Glutamatergic neuron (in vitro differentiated cells): ENCODE measurements at regions not wholly inside any gene's neighbourhood (a gene's known extent, or its start where the extent isn't known, plus 50 kb on each side); places are given as distances from the start of the nearest gene placed in this dataset.

Experiments used
- DNase-seq: peaks from one replicate; pipeline ENCODE4 v3.0.0; 2022
- H3K27ac Mint-ChIP-seq: one replicate; pipeline ENCODE4 v1.8.0; 2020; ENCODE audit warnings: mild to moderate bottlenecking, mixed read lengths, inconsistent platforms; ENCODE audit not compliant: unreplicated experiment
- H3K27me3 Mint-ChIP-seq: one replicate; pipeline ENCODE4 v1.8.0; 2020; ENCODE audit warnings: mild to moderate bottlenecking, moderate library complexity, mixed read lengths, inconsistent platforms; ENCODE audit not compliant: unreplicated experiment
- H3K36me3 Mint-ChIP-seq: one replicate; pipeline ENCODE4 v1.8.0; 2020; ENCODE audit warnings: mild to moderate bottlenecking, mixed read lengths, inconsistent platforms; ENCODE audit not compliant: unreplicated experiment
- H3K4me1 Mint-ChIP-seq: one replicate; pipeline ENCODE4 v1.8.0; 2020; ENCODE audit warnings: mild to moderate bottlenecking, low read depth, mixed read lengths, inconsistent platforms; ENCODE audit not compliant: unreplicated experiment
- H3K4me3 Mint-ChIP-seq: one replicate; pipeline ENCODE4 v1.8.0; 2020; ENCODE audit warnings: mild to moderate bottlenecking, mixed read lengths, inconsistent platforms; ENCODE audit not compliant: unreplicated experiment
- H3K9me3 Mint-ChIP-seq: one replicate; pipeline ENCODE4 v1.8.0; 2020; ENCODE audit warnings: mild to moderate bottlenecking, moderate library complexity, mixed read lengths, inconsistent platforms; ENCODE audit not compliant: unreplicated experiment
- CTCF ChIP-seq: fragments of 200-600 bp; sonication (generic); IDR thresholded peaks from one replicate; pipeline ENCODE4 v1.5.0; 2021; ENCODE audit not compliant: partially characterized antibody, unreplicated experiment

DNA sequence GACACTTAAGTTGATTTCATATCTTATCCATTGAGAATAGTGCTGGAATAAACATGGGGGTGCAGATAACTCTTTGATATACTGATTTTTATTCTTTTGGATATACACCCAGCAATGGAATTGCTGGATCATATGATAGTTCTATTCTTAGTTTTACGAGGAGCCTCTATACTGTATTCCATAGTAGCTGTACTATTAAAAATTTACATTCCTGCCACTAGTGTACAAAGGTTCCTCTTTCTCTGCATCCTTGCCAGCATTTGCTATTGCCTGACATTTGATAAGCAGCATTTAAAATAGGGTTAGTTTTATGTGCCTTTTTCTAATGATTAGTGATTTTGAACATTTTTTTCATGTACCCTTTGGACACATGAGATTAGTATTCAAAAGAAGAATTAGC lies 554.2 kb downstream of the JRKL start:
- H3K27ac Mint-ChIP-seq, result no peak overlapping the region
- no peaks in the 10 kb centered on the region for H3K36me3 Mint-ChIP-seq
- H3K4me3 Mint-ChIP-seq, result no peak overlapping the region
- no peak for TF ChIP-seq CTCF
- H3K4me1 Mint-ChIP-seq, result no peaks in the 10 kb centered on the region
- H3K27me3 Mint-ChIP-seq, result no peaks in the 10 kb centered on the region
- H3K9me3 Mint-ChIP-seq, result no peaks in the 10 kb centered on the region
- no peak for DNase-seq

DNA sequence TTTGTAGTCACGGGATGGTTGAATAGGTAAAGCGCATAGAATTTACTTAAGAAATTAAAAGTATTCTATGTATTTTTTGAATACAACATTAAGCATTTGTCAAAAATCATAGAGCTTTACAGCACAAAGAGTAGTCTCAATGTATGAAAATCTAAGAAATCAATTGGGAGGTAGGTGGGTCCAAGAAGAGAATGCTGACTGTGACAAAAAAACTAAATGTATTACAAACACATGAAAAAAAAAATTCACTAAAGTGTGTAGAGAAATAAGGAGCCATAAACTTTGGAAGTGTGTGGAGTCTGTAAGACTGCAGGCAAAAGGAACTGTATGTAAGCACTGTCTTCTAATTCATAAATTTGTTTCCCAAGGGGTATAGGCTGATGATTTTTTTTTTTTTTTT lies 558.3 kb downstream of the JRKL start:
- Mint-ChIP-seq H3K36me3 (no peaks in the 10 kb centered on the region), H3K27ac (no peak overlapping the region), H3K4me3 (no peak overlapping the region), H3K4me1 (no peaks in the 10 kb centered on the region), H3K9me3 (no peaks in the 10 kb centered on the region), H3K27me3 (no peaks in the 10 kb centered on the region)
- no peak for DNase-seq
- TF ChIP-seq CTCF, result no peak

DNA sequence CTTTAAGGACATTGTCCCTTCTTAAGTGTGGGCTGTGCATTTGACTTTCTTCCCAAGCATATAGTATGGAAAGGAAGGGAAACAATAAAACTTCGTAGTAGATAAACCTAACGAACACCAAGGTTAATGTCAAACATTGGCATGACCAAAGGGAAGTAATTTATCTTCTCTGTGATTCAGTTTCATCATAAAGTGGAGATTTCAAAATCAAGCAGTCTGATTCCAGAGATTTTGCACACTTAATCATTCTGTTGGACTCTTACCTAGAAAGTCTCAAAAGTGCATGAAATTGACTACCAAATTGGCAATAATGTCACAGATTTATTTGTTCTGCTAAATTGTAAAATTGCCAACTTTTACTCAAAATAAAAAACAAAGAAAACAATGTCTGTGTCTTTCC lies 559.7 kb downstream of the JRKL start:
- no peak for TF ChIP-seq CTCF
- no peaks in the 10 kb centered on the region for H3K4me1 Mint-ChIP-seq
- no peaks in the 10 kb centered on the region for H3K27me3 Mint-ChIP-seq
- H3K36me3 Mint-ChIP-seq, result no peaks in the 10 kb centered on the region
- H3K4me3 Mint-ChIP-seq, result no peak overlapping the region
- H3K27ac Mint-ChIP-seq, result no peak overlapping the region
- H3K9me3 Mint-ChIP-seq, result no peaks in the 10 kb centered on the region
- DNase-seq, result no peak

DNA sequence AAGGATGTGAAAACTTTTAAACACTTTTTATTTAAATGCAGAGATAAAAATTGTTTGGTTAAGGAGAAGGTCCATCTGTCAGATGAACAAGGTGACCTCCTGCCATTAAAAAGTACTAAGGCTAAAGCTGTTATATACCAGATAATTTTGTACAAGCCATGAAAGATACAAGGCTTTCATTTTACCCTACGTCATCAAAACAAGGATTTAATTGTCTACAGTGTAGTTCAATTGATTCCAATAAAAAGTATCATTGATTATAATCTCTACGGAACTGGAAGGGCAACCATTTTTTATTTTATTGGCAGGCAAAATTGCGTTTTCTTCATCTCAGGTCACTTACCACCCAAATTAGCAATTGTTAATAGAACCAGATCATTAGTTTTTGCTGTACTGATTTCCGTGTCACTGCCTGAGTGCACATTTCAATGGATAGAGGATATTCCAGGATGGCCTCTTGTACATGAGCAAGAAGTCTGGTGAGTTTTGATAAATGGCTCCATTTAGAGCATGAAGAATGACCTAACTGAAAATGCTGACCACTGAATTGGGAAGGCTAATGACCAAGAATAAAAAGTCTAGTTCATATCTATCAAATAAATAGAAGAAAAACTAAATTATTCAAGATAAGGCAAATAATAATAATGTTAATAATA lies 564.9 kb downstream of the JRKL start:
- no peaks in the 10 kb centered on the region for H3K9me3 Mint-ChIP-seq
- H3K27ac Mint-ChIP-seq, result no peak overlapping the region
- no peak overlapping the region for H3K4me3 Mint-ChIP-seq
- no peak for DNase-seq
- no peak for TF ChIP-seq CTCF
- H3K27me3 Mint-ChIP-seq, result no peaks in the 10 kb centered on the region
- H3K36me3 Mint-ChIP-seq, result no peaks in the 10 kb centered on the region
- H3K4me1 Mint-ChIP-seq, result no peaks in the 10 kb centered on the region

- Mint-ChIP-seq H3K36me3 (no peaks in the 10 kb centered on the region), H3K27me3 (no peaks in the 10 kb centered on the region), H3K4me3 (no peak overlapping the region), H3K4me1 (no peaks in the 10 kb centered on the region), H3K27ac (no peak overlapping the region), H3K9me3 (no peaks in the 10 kb centered on the region)
- no peak for TF ChIP-seq CTCF
- no peak for DNase-seq
Observed at GRCh38 chr11:96960476-96960875, 570.7 kb downstream of the JRKL start.
